GM21367 (cell line): ENCODE measurements at regions not wholly inside any gene's neighbourhood (a gene's known extent, or its start where the extent isn't known, plus 50 kb on each side); places are given as distances from the start of the nearest gene placed in this dataset.
"Not testable (repeated sequence)": the region's sequence is repeated elsewhere in the genome, so short reads cannot be mapped to it uniquely, and the experiment has no call there.

Experiments used
- ATAC-seq: cut with Tn5 transposase; IDR thresholded peaks from one replicate; pipeline ENCODE4 v1.9.1; 2021; ENCODE audit not compliant: unreplicated experiment

GRCh38 chr7:34207810-34208209, 302.5 kb downstream of the BMPER start:
- ATAC-seq = no peak

GRCh38 chr7:34208878-34209621, 303.7 kb downstream of the BMPER start:
- ATAC-seq = no peak

- no peak for ATAC-seq
Observed at GRCh38 chr7:34211018-34211417, 305.7 kb downstream of the BMPER start.

- no peak for ATAC-seq
Observed at GRCh38 chr7:34217972-34218371, 312.6 kb downstream of the BMPER start.

GRCh38 chr7:34219153-34219718, 313.9 kb downstream of the BMPER start:
- no peak for ATAC-seq

- ATAC-seq = no peak
Observed at GRCh38 chr7:34220506-34221185, 315.3 kb downstream of the BMPER start.

GRCh38 chr7:34222316-34222715, 317.0 kb downstream of the BMPER start:
- no peak for ATAC-seq

GRCh38 chr7:34222722-34223121, 317.4 kb downstream of the BMPER start:
- no peak for ATAC-seq

- ATAC-seq = no peak
Observed at GRCh38 chr7:34224281-34224680, 318.9 kb downstream of the BMPER start.

GRCh38 chr7:34225193-34225592, 319.9 kb downstream of the BMPER start:
- ATAC-seq = no peak

- no peak for ATAC-seq
Observed at GRCh38 chr7:34227525-34227924, 322.2 kb downstream of the BMPER start.

GRCh38 chr7:34235101-34235500, 329.8 kb downstream of the BMPER start:
- not testable (repeated sequence) for ATAC-seq

- no peak for ATAC-seq
Observed at GRCh38 chr7:34236057-34236456, 330.7 kb downstream of the BMPER start.

- ATAC-seq = no peak
Observed at GRCh38 chr7:34236839-34237492, 331.6 kb downstream of the BMPER start.

GRCh38 chr7:34237493-34237849, 332.1 kb downstream of the BMPER start:
- ATAC-seq = no peak

GRCh38 chr7:34240417-34240816, 335.1 kb downstream of the BMPER start:
- ATAC-seq = no peak

- no peak for ATAC-seq
Observed at GRCh38 chr7:34242391-34242790, 337.1 kb downstream of the BMPER start.

- ATAC-seq = no peak
Observed at GRCh38 chr7:34245246-34245645, 339.9 kb downstream of the BMPER start.

GRCh38 chr7:34247468-34247867, 342.1 kb downstream of the BMPER start:
- ATAC-seq = no peak

GRCh38 chr7:34249192-34249591, 343.9 kb downstream of the BMPER start:
- no peak for ATAC-seq

- ATAC-seq = no peak
Observed at GRCh38 chr7:34260279-34260678, 354.9 kb downstream of the BMPER start.

GRCh38 chr7:34263168-34263567, 357.8 kb downstream of the BMPER start:
- no peak for ATAC-seq
